ENCODE measurements at regions not wholly inside any gene's neighbourhood (a gene's known extent, or its start where the extent isn't known, plus 50 kb on each side); places are given as distances from the start of the nearest gene placed in this dataset.
"Not testable (repeated sequence)": the region's sequence is repeated elsewhere in the genome, so short reads cannot be mapped to it uniquely, and the experiment has no call there.

- no peak overlapping the region for H3K4me3 ChIP-seq (ENCODE audit: low read depth, low read length)
- no peak for DNase-seq (ENCODE audit: low read depth, low spot score)
- in situ Hi-C loops (cut with HindIII; ENCODE audit: low sequenced_read_pairs): no loop called here
- TF ChIP-seq, protein P1, sequence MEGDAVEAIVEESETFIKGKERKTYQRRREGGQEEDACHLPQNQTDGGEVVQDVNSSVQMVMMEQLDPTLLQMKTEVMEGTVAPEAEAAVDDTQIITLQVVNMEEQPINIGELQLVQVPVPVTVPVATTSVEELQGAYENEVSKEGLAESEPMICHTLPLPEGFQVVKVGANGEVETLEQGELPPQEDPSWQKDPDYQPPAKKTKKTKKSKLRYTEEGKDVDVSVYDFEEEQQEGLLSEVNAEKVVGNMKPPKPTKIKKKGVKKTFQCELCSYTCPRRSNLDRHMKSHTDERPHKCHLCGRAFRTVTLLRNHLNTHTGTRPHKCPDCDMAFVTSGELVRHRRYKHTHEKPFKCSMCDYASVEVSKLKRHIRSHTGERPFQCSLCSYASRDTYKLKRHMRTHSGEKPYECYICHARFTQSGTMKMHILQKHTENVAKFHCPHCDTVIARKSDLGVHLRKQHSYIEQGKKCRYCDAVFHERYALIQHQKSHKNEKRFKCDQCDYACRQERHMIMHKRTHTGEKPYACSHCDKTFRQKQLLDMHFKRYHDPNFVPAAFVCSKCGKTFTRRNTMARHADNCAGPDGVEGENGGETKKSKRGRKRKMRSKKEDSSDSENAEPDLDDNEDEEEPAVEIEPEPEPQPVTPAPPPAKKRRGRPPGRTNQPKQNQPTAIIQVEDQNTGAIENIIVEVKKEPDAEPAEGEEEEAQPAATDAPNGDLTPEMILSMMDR (IDR thresholded peaks at IDR 0.05; ENCODE audit: low read depth, low read length): no peak
Observed at GRCh38 chr4:34466411-34466810, 1777.9 kb downstream of the ARAP2 start.

DNA sequence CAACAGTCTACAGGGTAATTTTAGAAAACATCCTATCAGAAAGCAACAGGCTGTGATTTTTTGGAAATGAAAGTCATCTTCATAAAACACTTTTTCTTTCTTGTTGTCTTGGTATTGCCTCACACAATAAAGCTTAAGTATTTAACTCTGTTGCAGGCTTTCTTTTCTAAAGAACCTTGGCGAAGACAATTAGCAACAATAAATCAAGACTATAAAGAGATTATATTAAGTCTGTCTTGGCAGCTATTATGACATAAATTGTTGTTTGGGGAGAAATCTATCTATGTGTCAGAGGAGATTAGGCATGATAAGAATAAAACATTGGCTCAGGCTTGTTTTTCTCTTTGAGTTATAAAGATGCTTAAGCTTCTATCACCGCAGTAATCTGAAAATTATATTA lies 1774.8 kb downstream of the ARAP2 start:
- DNase-seq (ENCODE audit: low read depth, low spot score): no peak
- in situ Hi-C loops (cut with HindIII; ENCODE audit: low sequenced_read_pairs): no loop called here
- TF ChIP-seq, protein P1 (IDR thresholded peaks at IDR 0.05; ENCODE audit: low read depth, low read length): no peak
- H3K4me3 ChIP-seq (ENCODE audit: low read depth, low read length): no peak overlapping the region

- TF ChIP-seq, protein P1 (IDR thresholded peaks at IDR 0.05; ENCODE audit: low read depth, low read length): no peak
- no peak overlapping the region for H3K4me3 ChIP-seq (ENCODE audit: low read depth, low read length)
- no peak for DNase-seq (ENCODE audit: low read depth, low spot score)
- in situ Hi-C loops (cut with HindIII; ENCODE audit: low sequenced_read_pairs): no loop called here
Observed at GRCh38 chr4:34485252-34485651, 1759.1 kb downstream of the ARAP2 start.

DNA sequence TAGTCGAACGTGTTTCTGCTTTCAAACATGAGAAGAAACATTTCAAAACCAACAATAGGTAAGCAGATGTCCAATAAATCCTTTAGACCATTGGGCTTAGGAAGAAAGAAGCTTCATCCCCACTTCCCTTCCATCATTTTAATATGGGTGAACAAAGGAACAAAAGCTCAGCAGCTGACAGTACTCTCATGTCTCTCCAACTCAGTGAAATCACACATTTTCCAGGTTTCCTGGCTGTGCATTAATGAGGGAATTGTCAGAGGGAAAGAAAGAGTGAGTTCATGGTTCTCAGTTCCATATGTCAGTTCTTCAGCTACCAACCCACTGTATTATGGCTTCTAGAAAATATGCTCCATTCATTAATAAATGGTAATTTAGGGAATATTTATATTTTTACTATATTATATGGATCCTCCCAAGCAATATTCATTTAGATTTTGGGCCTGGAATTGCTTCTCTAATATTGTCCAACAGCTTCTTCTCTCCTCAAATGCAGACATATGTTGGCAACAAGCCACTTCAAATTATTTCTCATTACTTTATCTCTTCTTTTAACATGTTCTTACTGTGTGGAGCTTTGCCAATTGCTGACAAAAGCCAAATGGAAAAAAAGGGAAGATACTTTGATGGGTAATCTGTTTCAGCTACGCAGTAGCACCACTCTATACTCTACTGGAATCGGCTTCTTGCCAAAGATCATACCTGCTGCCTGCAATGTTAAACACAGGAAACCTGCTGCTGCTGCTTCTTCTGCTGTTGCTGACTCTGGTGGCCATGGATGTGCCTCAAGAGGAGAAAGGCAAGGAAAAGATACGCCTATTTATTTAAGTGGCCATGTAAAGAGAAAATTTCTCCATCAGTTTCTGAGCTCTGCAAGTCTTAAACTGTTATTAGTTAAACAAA lies 1757.6 kb downstream of the ARAP2 start:
- DNase-seq (ENCODE audit: low read depth, low spot score): no peak
- in situ Hi-C loops (cut with HindIII; ENCODE audit: low sequenced_read_pairs): no loop called here
- no peak overlapping the region for H3K4me3 ChIP-seq (ENCODE audit: low read depth, low read length)
- TF ChIP-seq, protein P1 (IDR thresholded peaks at IDR 0.05; ENCODE audit: low read depth, low read length): no peak

GRCh38 chr4:34492414-34492813 lies 1751.9 kb downstream of the ARAP2 start:
- DNase-seq (ENCODE audit: low read depth, low spot score): no peak
- H3K4me3 ChIP-seq (ENCODE audit: low read depth, low read length): no peak overlapping the region
- TF ChIP-seq, protein P1 (IDR thresholded peaks at IDR 0.05; ENCODE audit: low read depth, low read length): no peak
- in situ Hi-C loops (cut with HindIII; ENCODE audit: low sequenced_read_pairs): no loop called here

GRCh38 chr4:34502086-34502485 lies 1742.2 kb downstream of the ARAP2 start:
- H3K4me3 ChIP-seq (ENCODE audit: low read depth, low read length): no peak overlapping the region
- no peak for DNase-seq (ENCODE audit: low read depth, low spot score)
- in situ Hi-C loops (cut with HindIII; ENCODE audit: low sequenced_read_pairs): no loop called here
- TF ChIP-seq, protein P1 (IDR thresholded peaks at IDR 0.05; ENCODE audit: low read depth, low read length): no peak

GRCh38 chr4:34504731-34505130 lies 1739.6 kb downstream of the ARAP2 start:
- H3K4me3 ChIP-seq (ENCODE audit: low read depth, low read length); in situ Hi-C loops (cut with HindIII; ENCODE audit: low sequenced_read_pairs); DNase-seq (ENCODE audit: low read depth, low spot score): not testable (repeated sequence)

DNA sequence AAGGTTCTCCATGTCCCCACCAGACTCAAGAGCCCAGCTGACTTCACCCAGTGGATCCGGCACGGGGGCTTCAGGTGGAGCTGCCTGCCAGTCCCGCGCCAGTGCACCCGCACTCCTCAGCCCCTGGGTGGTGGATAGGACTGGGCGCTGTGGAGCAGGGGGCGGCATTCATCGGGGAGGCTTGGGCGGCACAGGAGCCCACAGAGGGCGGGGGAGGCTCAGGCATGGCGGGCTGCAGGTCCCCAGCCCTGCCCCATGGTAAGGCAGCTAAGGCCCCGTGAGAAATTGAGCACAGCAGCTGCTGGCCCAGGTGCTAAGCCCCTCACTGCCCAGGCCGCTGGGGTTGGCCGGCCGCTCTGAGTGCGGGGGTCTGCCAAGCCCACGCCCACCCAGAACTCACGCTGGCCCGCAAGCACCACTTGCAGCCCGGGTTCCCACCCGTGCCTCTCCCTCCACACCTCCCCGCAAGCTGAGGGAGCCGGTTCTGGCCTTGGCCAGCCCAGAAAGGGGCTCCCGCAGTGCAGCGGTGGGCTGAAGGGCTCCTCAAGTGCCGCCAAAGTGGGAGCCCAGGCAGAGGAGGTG lies 1737.7 kb downstream of the ARAP2 start:
- in situ Hi-C loops (cut with HindIII; ENCODE audit: low sequenced_read_pairs); DNase-seq (ENCODE audit: low read depth, low spot score); H3K4me3 ChIP-seq (ENCODE audit: low read depth, low read length): not testable (repeated sequence)

Data from astrocyte of the spinal cord (primary cell).